HuH-7 (cell line): ENCODE measurements at regions not wholly inside any gene's neighbourhood (a gene's known extent, or its start where the extent isn't known, plus 50 kb on each side); places are given as distances from the start of the nearest gene placed in this dataset.
"Not testable (repeated sequence)": the region's sequence is repeated elsewhere in the genome, so short reads cannot be mapped to it uniquely, and the experiment has no call there.

Source experiments
- DNase-seq: peaks from one replicate; pipeline ENCODE4 v3.0.0; 2011; ENCODE audit warnings: low spot score

- DNase-seq = no peak
Measured at GRCh38 chr20:29687438-29687837, 1570.0 kb upstream of the DEFB115 start.

GRCh38 chr20:29689411-29690225 is 1567.8 kb upstream of the DEFB115 start:
- no peak for DNase-seq

GRCh38 chr20:29690274-29690673 is 1567.2 kb upstream of the DEFB115 start:
- DNase-seq = no peak

DNA sequence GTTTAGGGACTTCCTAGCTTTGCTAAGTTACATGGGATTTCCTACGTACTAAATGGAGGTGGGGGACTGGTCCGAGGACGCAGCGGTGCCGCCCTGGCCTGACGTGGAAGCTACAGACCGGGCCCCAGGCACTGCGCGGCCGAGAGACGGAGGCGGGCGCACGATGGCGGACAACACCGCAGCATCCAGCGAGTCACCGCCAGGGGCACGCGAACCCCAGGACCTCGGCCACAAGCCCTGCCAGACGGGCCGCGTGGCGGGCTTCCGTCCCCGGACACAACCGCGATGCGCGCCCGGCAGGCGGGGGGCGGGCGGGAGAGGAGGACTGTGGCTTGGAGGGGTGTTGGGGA is 1516.9 kb upstream of the DEFB115 start:
- no peak for DNase-seq

GRCh38 chr20:29740951-29741593 is 1516.4 kb upstream of the DEFB115 start:
- no peak for DNase-seq

- DNase-seq = no peak
Measured at GRCh38 chr20:29741594-29741893, 1515.9 kb upstream of the DEFB115 start.

DNA sequence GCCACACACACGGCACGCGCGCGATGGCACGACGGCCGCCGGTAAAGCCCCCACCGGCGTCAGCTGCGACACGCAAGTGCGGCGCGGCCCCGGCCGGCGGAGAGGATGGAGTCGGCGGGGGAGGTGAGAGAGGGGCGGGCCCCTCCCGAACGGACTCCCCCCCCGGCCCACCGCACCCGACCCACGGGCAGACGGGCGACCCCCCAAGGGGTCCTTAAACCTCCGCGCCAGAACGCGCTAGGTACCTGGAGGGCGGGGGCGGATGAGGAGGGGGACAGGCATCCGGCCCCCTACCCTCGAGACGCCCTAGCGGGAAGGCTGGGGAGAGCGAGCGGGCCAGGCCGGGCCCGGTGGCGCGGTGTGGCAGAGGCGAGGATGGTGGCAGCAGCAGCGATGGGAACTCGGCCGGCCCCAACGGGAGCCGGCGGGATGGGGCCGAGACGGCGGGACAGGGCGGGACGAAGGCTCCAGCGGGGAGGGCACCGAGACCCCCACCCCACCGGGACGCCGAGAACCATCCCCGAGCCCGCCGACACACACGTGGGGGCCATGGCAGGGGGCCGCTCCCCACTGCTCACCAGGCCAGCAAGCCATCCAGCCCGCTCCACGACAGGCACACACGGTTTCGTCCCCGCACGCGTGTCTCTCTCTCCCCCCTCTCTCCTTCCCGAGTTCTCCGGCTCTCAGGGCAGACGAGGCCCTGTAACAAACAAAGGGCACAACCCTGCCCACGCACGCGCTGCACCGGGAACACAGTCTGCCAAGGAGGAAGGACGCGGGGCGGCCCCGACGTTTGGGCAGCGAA is 1515.4 kb upstream of the DEFB115 start:
- no peak for DNase-seq

DNA sequence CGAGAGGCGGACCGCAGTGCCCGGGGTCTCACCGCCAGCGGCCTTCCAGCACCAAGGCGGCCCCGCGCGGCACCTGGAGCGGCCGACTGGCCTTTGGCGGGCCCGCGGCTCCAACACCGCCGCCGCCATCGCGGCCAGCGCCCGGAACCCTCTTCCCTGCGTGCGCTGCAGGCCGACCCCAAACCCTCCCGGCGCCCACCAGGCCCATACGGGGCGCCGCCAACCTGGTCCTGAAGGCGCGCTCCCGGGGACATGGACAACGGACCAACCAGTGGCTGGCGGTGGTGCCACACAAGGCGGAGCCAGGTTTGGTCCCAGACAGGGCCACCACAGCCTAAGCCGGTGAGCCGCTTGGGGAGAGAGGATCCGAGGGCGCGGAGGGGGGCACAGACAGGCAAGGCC is 1514.8 kb upstream of the DEFB115 start:
- DNase-seq = no peak

DNA sequence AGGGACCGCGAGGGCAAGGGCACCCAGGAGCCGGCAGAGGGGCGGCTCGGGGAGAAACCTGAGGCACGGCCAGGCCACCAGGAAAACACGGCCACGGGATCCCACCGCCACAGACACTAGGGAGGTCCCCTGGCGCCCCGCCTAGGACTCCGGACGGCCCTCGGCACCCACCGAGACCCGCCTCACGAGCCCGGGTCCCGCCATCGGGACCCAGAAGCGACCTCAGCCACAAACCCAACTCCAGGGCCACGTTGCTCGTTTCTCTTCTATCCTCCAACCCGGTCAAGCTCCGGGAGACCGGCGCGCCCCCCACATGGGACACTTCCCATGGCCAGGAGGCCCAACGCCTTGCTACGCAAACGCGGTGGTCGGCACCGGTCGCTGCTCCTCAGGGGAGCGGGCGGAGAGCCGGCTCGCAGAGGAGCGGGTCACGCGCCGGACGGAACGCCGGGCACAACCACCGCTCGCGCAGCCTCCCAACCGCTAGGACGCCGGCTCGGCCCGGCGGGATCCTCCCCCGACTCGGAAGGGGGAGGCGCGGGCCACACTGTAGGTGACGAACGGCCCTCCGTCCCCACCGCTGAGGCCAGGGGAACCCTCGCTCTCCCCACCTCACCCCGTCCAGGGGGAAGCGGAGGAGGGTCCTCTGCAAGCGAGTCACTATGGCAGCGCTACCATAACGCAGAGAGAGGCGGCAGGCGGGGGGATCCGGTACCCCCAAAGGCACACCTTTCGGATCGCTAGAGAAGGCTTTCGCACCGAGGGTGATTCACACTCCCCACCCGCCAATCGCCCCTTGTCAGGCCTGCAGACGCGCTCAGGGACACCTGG is 1514.1 kb upstream of the DEFB115 start:
- no peak for DNase-seq

DNA sequence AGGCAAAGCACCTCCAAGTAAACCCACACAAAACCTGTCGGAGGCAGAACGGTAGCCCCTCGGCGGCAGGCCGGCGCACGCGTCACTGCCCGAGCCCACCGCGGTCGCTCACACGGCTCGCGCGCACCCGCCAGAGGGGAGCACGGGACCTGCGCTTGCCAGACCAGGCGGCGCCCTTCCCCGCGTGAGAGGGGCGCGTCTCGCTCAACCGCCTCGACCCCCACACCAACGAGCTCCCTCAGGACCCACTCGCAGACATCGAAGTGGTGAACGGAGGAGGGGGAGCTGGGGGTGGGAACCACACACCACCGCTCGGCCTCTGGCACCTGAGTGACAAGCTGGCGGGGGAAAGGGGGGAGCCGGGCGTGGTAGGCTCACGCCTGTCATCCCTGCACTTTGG is 1513.4 kb upstream of the DEFB115 start:
- DNase-seq = no peak

DNA sequence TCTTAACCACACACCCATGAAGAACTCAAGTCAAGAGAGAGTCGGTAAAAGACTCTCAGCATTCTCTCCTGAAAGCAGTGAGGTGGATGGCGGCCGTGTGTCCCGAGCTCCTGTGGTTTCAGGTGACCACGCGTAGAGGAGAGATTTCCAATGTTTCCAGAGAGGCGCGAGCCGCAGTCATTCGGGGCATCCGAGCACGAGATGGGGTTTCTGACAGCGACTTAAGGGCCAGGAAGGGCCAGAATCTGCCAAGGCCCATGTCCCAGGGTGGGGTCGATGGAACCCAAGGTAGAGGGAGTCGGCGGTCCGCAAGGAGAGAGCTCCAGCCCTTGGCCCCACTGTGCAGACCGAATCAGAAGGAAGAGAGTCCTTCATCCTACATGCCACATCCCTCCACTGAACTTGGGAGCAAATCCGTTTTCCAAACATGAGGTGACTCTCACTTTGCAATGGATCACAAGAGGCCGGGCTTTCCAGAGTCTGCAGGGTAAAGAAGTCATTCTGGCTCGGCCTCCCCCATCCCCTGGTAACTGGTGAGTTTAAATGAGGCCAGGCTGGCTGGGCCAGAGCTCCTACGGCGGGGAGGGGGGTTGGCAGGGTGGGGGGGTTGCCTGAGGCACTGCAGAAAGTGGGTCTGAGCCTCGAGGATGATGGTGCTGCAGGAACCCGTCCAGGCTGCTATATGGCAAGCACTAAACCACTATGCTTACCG is 1511.8 kb upstream of the DEFB115 start:
- not testable (repeated sequence) for DNase-seq

DNA sequence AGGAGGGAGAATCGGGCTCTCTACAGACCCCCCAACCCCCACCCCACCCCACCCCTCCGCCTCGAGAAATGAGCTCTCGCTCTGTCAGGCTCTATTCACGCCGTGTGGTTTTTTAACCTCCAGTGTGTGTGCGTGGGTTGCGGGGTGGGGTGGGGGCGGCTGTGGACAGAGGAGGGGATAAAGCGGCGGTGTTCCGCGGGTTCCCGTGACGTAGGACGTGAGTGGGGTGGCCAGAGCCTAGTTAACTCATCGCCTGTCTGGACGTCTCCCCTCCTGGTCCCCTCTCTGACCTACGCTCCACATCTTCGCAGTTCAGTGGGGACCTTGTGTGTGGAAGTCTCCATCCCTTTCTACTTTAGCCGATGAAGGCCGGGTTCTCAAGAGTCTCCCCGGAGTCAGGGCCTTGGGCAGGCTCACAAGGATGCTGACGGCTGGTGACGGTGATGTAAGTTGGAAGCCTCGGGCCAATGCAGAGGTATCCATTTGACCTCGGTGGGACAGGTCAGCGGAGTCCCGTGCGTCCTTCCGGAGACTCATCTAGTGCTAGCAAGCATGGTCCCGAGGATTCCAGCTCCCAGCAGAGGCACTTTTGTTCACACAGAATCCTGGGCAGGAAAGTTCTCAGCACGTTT is 1507.1 kb upstream of the DEFB115 start:
- DNase-seq = no peak

- not testable (repeated sequence) for DNase-seq
Measured at GRCh38 chr20:29752644-29753425, 1504.6 kb upstream of the DEFB115 start.

GRCh38 chr20:29753426-29753746 is 1504.1 kb upstream of the DEFB115 start:
- DNase-seq = not testable (repeated sequence)

- DNase-seq = not testable (repeated sequence)
Measured at GRCh38 chr20:29753879-29754278, 1503.6 kb upstream of the DEFB115 start.

- DNase-seq = not testable (repeated sequence)
Measured at GRCh38 chr20:29755854-29756498, 1501.5 kb upstream of the DEFB115 start.

- DNase-seq = no peak
Measured at GRCh38 chr20:29756664-29757063, 1500.8 kb upstream of the DEFB115 start.

DNA sequence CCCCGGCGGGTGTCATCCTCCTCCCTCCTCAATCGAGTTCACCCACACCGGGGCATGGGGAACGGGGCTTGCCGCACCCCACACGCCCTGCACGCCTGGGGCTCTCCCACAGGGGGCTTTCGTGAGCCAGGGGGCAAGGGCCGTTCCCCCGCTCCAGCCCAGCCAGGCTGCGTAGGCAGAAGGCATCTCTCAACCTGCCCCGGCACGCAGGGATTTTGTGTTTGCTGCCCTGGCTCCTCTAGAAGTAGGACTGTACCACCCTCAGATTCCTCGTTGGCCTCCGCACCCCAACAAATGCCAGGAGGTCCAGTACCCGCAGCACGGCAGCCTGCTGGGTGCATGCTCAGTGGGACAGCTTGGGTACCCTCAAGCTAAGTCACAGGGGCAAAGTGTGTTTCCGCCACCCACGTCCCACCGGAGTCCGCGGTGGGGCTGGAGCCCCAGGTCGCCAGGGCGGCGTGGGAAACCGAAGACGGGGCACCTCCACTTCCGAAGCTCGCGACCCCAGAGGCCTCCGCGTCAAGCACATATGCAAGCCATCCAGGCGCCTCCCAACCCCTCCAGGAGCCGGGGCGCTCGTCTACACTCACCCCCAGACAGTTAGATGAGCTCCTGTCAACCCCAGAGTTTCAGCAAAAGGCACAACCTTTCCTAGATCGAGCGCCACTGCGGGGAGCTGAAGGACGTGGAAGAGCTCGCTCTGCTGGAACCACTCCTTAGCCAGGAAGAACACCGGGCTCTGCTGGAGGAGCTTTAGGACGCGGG is 1495.7 kb upstream of the DEFB115 start:
- DNase-seq = not testable (repeated sequence)

- no peak for DNase-seq
Measured at GRCh38 chr20:29762620-29763019, 1494.8 kb upstream of the DEFB115 start.
